Erythroblast (primary cell): ENCODE measurements at regions not wholly inside any gene's neighbourhood (a gene's known extent, or its start where the extent isn't known, plus 50 kb on each side); places are given as distances from the start of the nearest gene placed in this dataset.
"Not testable (repeated sequence)": the region's sequence is repeated elsewhere in the genome, so short reads cannot be mapped to it uniquely, and the experiment has no call there.

ENCODE experiments used
- DNase-seq, 2 experiments: peaks; one replicate each; lab custom pipeline; 2025; lab: John Stamatoyannopoulos, UW
- GATA1 ChIP-seq: IDR thresholded peaks from 2 replicates; pipeline ENCODE4 v1.6.1; 2011; ENCODE audit warnings: low read depth, mild to moderate bottlenecking, control low read depth, low read length, moderate library complexity
- POLR2A ChIP-seq: IDR thresholded peaks from 2 replicates; pipeline ENCODE4 v1.6.1; 2011; ENCODE audit warnings: mild to moderate bottlenecking, low read length

DNA sequence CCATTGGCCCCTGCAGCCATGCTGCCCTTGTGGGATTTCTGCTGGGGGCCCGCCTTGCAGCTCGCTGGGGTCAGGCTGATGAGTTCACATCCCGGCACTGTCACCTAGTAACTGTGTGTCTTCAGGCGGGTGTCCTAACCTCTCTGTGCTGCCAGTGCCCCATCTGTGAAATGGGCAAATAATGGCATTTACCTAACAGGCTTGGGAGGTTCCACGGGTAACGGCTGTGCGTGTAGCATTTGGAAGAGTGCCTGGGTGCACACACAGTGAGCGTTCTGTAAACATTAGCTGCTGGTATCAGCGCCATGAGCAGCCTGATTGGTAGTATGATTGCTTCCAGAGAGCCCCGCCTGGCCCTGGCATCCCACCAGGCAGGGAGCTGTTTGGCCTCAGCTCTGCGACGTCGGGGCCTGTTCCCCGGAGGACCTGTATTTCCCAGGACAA lies 167.3 kb upstream of the GSE1 start:
- DNase-seq: no peak
- TF ChIP-seq GATA1: no peak
- no peak for TF ChIP-seq POLR2A

DNA sequence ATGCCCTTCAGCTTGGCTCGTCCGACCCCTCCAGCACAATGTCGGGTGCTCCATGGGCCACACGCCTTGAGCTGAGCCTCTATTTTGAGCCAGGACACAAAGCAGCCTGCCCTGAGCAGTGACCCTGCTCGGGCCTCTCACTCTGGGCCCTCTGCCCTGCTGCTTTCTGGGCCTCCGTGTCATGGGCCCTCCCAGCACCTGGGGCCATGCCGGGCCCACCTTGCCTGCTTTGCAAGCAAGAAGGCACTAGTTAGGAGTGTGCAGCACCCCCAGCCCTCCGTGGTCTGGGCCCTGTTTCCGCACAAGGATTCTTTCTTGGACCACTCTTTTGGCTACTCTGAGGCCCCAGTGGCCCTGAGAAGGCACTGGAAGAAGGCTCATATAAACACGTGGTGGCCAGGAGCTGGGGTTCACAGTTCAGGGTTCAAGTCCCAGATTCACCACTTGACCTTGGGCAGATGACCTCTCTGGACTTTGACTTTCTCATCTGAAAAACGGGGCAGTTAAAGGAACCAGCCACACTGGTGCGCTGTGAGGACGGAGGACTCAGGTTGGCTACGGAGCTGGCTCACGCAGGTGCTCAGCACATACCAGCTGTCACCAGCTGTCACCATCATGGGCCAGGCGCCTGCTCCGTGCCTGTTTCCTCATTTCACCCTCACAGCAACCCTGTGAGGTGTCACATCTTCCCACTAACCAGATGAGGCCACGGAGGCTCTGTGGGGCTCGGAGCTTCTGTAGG lies 166.0 kb upstream of the GSE1 start:
- no peak for DNase-seq
- TF ChIP-seq POLR2A (no peak), GATA1 (no peak)

DNA sequence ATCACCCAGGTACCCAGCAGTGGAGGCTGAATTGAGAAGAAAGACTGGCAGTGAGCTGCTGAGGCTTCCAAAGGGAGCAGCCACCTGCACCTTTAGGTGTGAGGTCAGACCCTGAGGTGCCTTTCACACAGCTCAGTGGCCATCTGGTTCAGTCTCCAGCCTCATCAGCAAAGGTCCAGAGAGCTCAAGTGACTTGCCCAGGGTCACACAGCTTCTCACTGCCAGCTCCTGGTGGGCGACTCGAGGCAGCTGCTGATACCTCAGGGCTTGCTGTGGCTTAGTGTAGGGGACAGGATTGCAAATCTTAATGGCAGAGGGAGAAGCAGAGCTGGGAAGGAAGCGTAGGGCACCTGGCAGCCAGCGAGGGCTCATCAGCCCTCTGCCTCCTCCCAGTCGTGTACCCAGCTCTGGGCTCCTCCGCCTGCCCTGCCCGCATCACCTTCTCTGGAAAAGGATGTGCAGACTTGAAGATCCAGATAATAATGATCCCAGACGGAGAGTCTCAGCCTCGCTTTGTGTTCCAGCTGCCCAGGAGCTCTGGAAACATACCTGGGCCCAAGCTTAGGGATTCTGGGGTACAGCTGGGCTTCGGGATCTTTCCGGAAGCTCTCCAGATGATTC lies 165.3 kb upstream of the GSE1 start:
- TF ChIP-seq POLR2A (no peak), GATA1 (no peak)
- no peak for DNase-seq

DNA sequence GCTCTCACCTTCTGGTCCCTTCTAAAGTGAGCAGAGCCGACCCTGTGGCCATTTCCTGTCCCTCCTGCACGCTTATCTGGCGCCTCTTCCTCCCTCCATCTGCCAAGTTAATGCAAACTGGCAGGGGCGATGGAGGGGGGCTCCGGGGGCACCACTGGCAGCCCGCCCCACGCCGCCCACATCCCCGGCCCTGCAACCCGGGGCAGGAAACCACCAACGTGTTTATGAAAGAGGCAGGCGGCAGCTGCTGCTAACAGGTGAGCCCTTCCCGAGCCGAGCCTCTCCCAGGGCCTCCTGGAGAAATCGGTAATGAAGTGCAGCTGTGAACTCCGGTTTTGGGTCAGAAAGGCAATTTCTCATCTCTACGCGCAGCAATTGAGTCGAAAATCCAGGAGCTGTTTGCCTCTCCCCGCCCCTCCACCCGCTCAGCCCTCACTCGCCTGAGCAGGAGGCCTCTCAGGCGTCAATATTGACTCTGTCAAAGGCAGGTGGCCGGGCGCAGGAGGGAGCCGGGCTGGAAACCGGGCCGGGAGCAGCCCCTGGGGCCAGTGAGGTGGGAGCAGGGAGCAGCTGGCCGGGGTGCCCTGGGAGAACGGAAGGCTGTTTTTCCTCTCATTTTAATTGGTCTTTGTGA lies 164.4 kb upstream of the GSE1 start:
- DNase-seq: no peak
- TF ChIP-seq POLR2A (no peak), GATA1 (no peak)

DNA sequence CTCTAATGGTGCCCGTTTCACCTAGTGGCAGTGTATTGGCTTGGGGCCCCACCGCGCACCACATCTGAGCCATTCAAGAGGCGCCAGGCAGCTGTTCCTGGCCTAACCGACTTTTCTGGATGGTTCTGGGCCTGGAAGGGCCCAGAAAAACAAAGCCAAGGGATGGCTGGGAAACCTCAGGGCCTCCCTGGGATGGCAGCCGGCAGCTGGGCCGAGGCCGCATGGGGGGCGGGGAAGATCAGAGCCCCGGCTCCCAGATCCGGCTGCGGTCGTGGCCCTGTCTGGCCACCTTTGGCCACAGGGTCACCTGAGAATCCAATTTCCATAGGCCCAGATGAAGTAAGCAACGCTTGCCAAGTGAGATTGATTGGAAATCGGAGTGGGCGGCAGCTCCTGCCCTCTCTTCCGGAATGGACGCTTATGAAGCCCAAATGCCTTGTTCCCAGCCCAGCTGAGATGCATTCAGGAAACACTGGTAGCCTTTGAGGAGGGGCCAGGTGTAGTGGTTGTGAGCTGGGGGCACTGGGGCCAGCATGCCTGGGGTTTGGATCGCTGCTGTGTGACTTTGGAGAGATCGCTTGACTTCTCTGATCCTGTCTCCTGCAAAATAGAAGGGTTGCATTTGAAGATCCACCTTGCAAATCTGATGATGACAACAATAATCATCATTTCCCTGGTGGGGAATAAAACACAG lies 163.8 kb upstream of the GSE1 start:
- DNase-seq: no peak
- TF ChIP-seq GATA1: no peak
- no peak for TF ChIP-seq POLR2A

DNA sequence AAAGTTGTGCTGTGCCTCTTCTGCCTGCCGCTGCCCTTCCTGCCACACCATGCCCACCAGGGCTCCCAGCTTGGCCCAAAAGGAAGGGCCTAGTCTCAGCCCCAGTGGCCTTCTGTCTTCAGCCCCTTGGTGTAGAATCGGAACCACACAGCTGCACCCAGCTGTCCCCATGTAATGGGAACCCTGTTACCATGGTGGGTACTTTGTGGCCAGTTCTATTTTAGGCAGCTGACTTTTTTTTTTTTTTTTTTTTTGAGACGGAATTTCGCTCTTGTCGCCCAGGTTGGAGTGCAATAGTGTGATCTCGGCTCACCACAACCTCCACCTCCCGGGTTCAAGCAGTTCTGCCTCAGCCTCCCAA lies 163.3 kb upstream of the GSE1 start:
- TF ChIP-seq POLR2A (no peak), GATA1 (no peak)
- DNase-seq: no peak

DNA sequence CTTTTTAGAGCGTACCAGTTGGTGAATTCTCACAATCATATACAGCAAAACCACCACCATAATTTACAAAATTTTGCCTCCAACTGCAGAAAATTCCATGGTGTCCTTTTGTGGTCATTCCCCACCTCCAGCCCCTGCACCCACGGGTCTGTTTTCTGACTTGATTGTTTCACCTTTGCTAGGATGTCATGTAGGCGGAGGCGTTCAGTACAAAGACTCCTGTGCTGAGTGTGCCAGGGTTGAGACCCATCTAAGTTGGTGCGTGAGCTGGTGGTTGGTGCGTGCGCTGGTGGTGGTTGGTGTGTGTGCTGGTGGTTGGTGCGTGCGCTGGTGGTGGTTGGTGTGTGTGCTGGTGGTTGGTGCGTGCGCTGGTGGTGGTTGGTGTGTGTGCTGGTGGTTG lies 162.0 kb upstream of the GSE1 start:
- not testable (repeated sequence) for DNase-seq

DNA sequence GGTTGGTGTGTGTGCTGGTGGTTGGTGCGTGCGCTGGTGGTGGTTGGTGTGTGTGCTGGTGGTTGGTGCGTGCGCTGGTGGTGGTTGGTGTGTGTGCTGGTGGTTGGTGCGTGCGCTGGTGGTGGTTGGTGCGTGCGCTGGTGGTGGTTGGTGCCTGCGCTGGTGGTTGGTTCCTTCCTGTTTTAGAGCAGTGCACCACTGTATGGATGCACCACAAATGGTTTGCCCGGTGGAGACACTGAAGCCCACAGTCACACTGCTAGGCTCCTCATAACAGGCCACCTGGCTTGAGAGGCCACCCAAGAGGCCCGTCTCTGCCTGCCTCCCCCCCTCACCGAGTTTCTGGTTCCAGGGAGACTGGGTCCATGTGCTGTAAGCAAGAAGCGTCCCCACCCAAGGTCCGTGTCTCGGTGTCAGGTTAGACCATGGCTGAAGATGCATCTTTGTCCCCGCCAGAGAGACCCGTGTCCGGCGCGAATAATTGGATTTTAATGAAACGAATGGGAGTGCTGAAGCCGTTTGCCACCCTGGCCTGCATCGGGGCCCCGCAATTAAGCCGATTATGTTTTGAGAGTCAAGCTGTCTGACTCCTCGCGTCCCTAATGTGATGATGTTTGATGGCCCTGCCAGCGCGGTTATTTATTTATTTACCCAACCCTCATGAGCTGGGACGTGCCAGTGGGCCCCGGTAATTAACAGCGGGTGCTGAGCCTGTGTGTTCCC lies 161.3 kb upstream of the GSE1 start:
- TF ChIP-seq GATA1: no peak
- no peak for TF ChIP-seq POLR2A
- DNase-seq: no peak

DNA sequence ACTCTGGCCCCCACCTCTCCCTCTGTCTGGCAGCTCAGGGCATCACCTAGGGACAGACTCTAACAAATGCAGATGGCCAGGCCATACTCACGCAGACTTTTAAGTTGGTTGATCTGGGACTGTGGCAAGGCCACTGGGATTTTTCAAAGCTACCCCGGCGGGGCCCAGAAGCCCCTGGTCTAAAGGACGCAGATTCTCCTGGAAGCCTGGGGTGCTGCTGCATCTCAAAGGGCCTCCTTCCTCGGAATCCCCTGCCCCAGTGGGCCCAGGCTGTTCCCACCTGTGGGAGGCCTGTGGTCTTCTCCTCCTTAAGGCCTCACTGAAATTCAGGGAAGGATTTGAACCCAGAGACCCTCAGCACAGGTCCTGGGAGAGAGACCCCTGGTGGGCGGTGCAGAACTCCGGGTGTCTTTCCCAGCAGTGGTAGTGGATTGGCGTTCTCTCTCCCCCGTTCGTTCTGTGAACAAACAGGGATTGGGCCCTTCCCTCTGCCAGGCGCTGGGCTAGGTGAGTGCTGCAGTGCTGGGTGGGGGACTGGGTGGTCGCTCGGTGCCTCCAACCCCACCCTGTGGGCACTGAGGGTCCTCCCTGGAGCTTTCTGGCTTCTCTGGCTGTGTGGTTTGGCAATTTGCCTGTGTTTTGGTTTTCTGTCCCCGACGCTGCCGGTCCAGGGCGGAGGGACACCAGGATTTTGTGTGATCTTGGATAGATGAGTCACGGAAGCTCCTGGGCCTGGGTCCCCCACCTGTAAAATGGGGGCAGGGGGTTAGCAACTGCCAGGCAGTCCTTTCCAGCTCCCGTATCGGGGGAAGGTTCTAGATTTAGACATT lies 160.5 kb upstream of the GSE1 start:
- DNase-seq: no peak
- TF ChIP-seq GATA1 (no peak), POLR2A (no peak)

DNA sequence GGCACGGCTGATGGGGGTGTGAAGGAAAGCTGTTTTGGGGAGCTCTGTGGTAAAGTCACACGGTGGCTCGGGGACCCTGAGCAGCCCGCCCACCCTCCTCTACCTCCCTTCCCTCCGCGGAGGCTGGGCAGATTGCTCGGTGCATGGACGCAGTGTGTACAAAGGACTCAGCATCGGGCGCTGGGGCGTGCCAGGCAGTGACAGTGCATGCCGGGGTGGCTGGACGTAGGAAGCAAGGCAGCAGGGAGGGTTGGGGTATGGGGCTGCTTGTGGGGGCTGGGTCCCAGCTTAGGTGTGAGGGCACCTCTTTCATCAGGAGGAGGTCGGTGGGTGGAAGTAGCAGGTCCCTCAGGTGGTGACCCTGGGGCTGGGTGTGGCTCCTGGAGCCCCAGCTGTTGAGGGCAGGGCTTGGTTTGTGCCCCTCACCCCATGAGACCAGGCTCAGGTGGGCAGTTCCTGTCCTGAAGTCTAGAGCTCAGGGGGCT lies 159.9 kb upstream of the GSE1 start:
- no peak for TF ChIP-seq GATA1
- no peak for TF ChIP-seq POLR2A
- DNase-seq: no peak

DNA sequence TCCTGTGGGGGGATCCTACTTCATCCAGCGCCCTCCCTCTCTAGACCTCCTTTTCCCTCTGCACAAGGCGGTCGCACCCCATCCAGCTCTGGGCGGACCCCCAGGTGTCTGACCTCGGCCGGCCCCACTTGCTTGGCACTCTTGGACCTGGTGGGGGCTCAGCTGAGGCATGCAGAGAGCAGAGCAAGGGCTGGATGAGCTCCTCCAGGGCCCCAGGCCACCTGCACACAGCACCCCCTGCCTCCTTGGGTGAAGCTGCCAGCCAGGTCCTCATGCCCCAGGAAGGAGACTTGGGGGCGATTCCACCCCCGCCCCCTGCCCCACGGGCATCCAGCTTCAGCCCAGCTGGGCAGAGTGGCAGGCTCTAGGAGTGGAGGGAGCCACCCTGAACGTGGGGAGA lies 159.4 kb upstream of the GSE1 start:
- no peak for DNase-seq
- TF ChIP-seq GATA1: no peak
- TF ChIP-seq POLR2A: no peak

DNA sequence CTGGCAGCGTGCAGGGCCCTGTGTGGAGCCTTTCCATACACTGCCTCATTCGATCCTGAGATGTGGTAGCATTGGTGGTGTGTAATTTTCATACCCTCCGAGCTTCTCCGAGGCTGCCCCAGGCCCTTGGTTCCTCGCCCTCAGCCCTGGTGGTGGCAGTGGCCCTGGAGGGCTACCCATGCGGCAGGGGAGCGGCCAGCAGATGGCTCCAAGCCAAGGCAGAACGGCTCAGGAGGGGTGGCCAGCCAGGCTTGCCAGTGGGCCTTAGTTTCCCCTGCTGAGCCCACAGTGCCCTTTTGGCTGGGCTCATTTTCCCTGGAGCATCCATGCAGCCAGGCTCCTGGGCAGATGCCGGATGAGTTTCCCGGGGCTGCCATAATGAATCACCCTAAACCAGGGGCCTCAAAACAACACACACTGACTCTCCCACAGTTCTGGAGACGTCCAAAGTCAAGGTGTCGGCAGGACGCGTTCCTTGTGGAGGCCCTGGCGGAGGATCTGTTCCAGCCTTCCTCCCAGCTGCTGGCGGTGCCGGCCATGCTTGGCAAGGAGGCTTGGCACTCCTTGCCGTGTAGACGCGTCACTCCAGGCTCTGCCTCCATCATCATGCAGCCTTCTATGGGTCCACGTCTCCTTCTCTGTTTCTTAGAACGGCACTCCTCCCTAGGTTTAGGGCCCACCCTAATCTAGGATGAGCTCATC lies 158.8 kb upstream of the GSE1 start:
- TF ChIP-seq POLR2A (no peak), GATA1 (no peak)
- no peak for DNase-seq
